Nephron progenitor cell (in vitro differentiated cells): ENCODE measurements at regions not wholly inside any gene's neighbourhood (a gene's known extent, or its start where the extent isn't known, plus 50 kb on each side); places are given as distances from the start of the nearest gene placed in this dataset.

Source experiments
- DNase-seq: peaks from one replicate; pipeline ENCODE4 v3.0.0; 2021
- H3K27ac Mint-ChIP-seq: 2 replicates; pipeline ENCODE4 v1.8.0; 2021; ENCODE audit warnings: mild to moderate bottlenecking, moderate library complexity, mixed read lengths
- H3K27me3 Mint-ChIP-seq: 2 replicates; pipeline ENCODE4 v1.8.0; 2021; ENCODE audit warnings: mild to moderate bottlenecking, low read depth, mixed read lengths; ENCODE audit not compliant: poor library complexity
- H3K36me3 Mint-ChIP-seq: 2 replicates; pipeline ENCODE4 v1.8.0; 2021; ENCODE audit warnings: low read depth, mixed read lengths
- H3K4me1 Mint-ChIP-seq: 2 replicates; pipeline ENCODE4 v1.8.0; 2021; ENCODE audit warnings: mixed read lengths
- H3K4me3 Mint-ChIP-seq: 2 replicates; pipeline ENCODE4 v1.8.0; 2021; ENCODE audit warnings: mild to moderate bottlenecking, moderate library complexity, mixed read lengths
- H3K9me3 Mint-ChIP-seq: 2 replicates; pipeline ENCODE4 v1.8.0; 2021; ENCODE audit warnings: mild to moderate bottlenecking, moderate library complexity, mixed read lengths
- CTCF ChIP-seq: fragments of 200-600 bp; sonication (generic); IDR thresholded peaks from 2 replicates; pipeline ENCODE4 v1.5.0; 2021; ENCODE audit warnings: antibody characterized with exemption

- Mint-ChIP-seq H3K27me3 (no peaks in the 10 kb centered on the region), H3K27ac (no peak overlapping the region), H3K36me3 (no peaks in the 10 kb centered on the region), H3K4me3 (no peak overlapping the region), H3K4me1 (peaks cover 12% of the 10 kb centered on the region), H3K9me3 (no peaks in the 10 kb centered on the region)
- no peak for DNase-seq
- no peak for TF ChIP-seq CTCF
Measured at GRCh38 chr1:3999941-4000735, 100.1 kb upstream of the C1orf174 start.

- H3K9me3 Mint-ChIP-seq: no peaks in the 10 kb centered on the region
- DNase-seq: no peak
- no peaks in the 10 kb centered on the region for H3K36me3 Mint-ChIP-seq
- no peaks in the 10 kb centered on the region for H3K27me3 Mint-ChIP-seq
- no peak overlapping the region for H3K4me3 Mint-ChIP-seq
- H3K4me1 Mint-ChIP-seq: peaks cover 12% of the 10 kb centered on the region
- TF ChIP-seq CTCF: no peak
- no peak overlapping the region for H3K27ac Mint-ChIP-seq
Measured at GRCh38 chr1:4000811-4001251, 100.8 kb upstream of the C1orf174 start.

- no peaks in the 10 kb centered on the region for H3K9me3 Mint-ChIP-seq
- no peaks in the 10 kb centered on the region for H3K36me3 Mint-ChIP-seq
- no peak overlapping the region for H3K27ac Mint-ChIP-seq
- DNase-seq: no peak
- TF ChIP-seq CTCF: no peak
- H3K4me1 Mint-ChIP-seq: peaks cover 12% of the 10 kb centered on the region
- H3K4me3 Mint-ChIP-seq: no peak overlapping the region
- no peaks in the 10 kb centered on the region for H3K27me3 Mint-ChIP-seq
Measured at GRCh38 chr1:4001461-4001860, 101.4 kb upstream of the C1orf174 start.

GRCh38 chr1:4002061-4002521 lies 102.0 kb upstream of the C1orf174 start:
- H3K36me3 Mint-ChIP-seq: peaks cover 4% of the 10 kb centered on the region
- TF ChIP-seq CTCF: no peak
- no peak overlapping the region for H3K4me3 Mint-ChIP-seq
- peaks cover 8% of the 10 kb centered on the region for H3K4me1 Mint-ChIP-seq
- no peak for DNase-seq
- peaks cover 5% of the 10 kb centered on the region for H3K9me3 Mint-ChIP-seq
- H3K27me3 Mint-ChIP-seq: peaks cover 3% of the 10 kb centered on the region
- H3K27ac Mint-ChIP-seq: no peak overlapping the region

GRCh38 chr1:4002741-4003140 lies 102.7 kb upstream of the C1orf174 start:
- peaks cover 6% of the 10 kb centered on the region for H3K4me1 Mint-ChIP-seq

More at GRCh38 chr1:4002741-4003140, 102.7 kb upstream of the C1orf174 start:
- DNase-seq: no peak
- no peak for TF ChIP-seq CTCF
- Mint-ChIP-seq H3K36me3 (peaks cover 4% of the 10 kb centered on the region), H3K27ac (no peak overlapping the region), H3K27me3 (peaks cover 8% of the 10 kb centered on the region), H3K4me3 (no peak overlapping the region), H3K9me3 (peaks cover 10% of the 10 kb centered on the region)
